H9 (cell line): ENCODE measurements at regions not wholly inside any gene's neighbourhood (a gene's known extent, or its start where the extent isn't known, plus 50 kb on each side); places are given as distances from the start of the nearest gene placed in this dataset.
"Not testable (repeated sequence)": the region's sequence is repeated elsewhere in the genome, so short reads cannot be mapped to it uniquely, and the experiment has no call there.

Experiments
- DNase-seq: peaks from one replicate; pipeline ENCODE4 v3.0.0-alpha.2; 2017
- H2AFZ ChIP-seq: one replicate; pipeline ENCODE4 v1.6.1; 2013; ENCODE audit warnings: mild to moderate bottlenecking, low read length, control low read depth, moderate library complexity
- H2AK5ac ChIP-seq: 2 replicates; pipeline ENCODE4 v1.6.1; 2013; ENCODE audit warnings: low read length, control low read depth, mixed read lengths; ENCODE audit not compliant: insufficient read length
- H2BK120ac ChIP-seq: one replicate; pipeline ENCODE4 v1.6.1; 2013; ENCODE audit warnings: low read depth, mild to moderate bottlenecking, low read length, control low read depth, inconsistent platforms; ENCODE audit not compliant: poor library complexity, severe bottlenecking
- H2BK12ac ChIP-seq: 2 replicates; pipeline ENCODE4 v1.6.1; 2013; ENCODE audit warnings: low read length, control low read depth, mixed read lengths, low read depth; ENCODE audit not compliant: insufficient read length
- H2BK15ac ChIP-seq: 2 replicates; pipeline ENCODE4 v1.6.1; 2013; ENCODE audit warnings: low read depth, low read length, control low read depth
- H2BK20ac ChIP-seq: one replicate; pipeline ENCODE4 v1.6.1; 2013; ENCODE audit warnings: low read depth, mild to moderate bottlenecking, low read length, control low read depth, inconsistent platforms; ENCODE audit not compliant: poor library complexity, severe bottlenecking
- H2BK5ac ChIP-seq: 2 replicates; pipeline ENCODE4 v1.6.1; 2013; ENCODE audit warnings: low read length, control low read depth, mixed read lengths; ENCODE audit not compliant: insufficient read length
- H3K14ac ChIP-seq: 2 replicates; pipeline ENCODE4 v1.6.1; 2013; ENCODE audit warnings: low read length, control low read depth; ENCODE audit not compliant: insufficient read depth
- H3K18ac ChIP-seq: 2 replicates; pipeline ENCODE4 v1.6.1; 2013; ENCODE audit warnings: low read depth, mild to moderate bottlenecking, mixed read lengths, low read length, control low read depth; ENCODE audit not compliant: insufficient read length
- H3K23ac ChIP-seq: 2 replicates; pipeline ENCODE4 v1.6.1; 2013; ENCODE audit warnings: low read length, control low read depth, mixed read lengths, low read depth; ENCODE audit not compliant: insufficient read length
- H3K23me2 ChIP-seq: 2 replicates; pipeline ENCODE4 v1.6.1; 2013; ENCODE audit warnings: low read depth, mild to moderate bottlenecking, mixed read lengths, low read length, control low read depth; ENCODE audit not compliant: insufficient read length, poor library complexity, severe bottlenecking
- H3K27ac ChIP-seq: 2 replicates; pipeline ENCODE4 v1.5.1; 2013; ENCODE audit warnings: low read length, control low read depth, mixed read lengths, low read depth; ENCODE audit not compliant: insufficient read length
- H3K27me3 ChIP-seq: 2 replicates; pipeline ENCODE4 v1.6.1; 2013; ENCODE audit warnings: low read length, control low read depth, inconsistent platforms; ENCODE audit not compliant: insufficient read depth
- H3K4ac ChIP-seq: 2 replicates; pipeline ENCODE4 v1.6.1; 2013; ENCODE audit warnings: low read depth, mild to moderate bottlenecking, control low read depth, inconsistent platforms, low read length, moderate library complexity
- H3K4me1 ChIP-seq: 2 replicates; pipeline ENCODE4 v1.6.1; 2013; ENCODE audit warnings: low read length, control low read depth, inconsistent platforms; ENCODE audit not compliant: insufficient read depth
- H3K4me2 ChIP-seq: 2 replicates; pipeline ENCODE4 v1.6.1; 2013; ENCODE audit warnings: low read length, control low read depth, mixed read lengths; ENCODE audit not compliant: insufficient read length, insufficient read depth
- H3K56ac ChIP-seq: 2 replicates; pipeline ENCODE4 v1.6.1; 2013; ENCODE audit warnings: low read depth, mild to moderate bottlenecking, mixed read lengths, low read length, control low read depth; ENCODE audit not compliant: insufficient read length
- H3K79me1 ChIP-seq: 2 replicates; pipeline ENCODE4 v1.6.1; 2013; ENCODE audit warnings: low read depth, mild to moderate bottlenecking, moderate library complexity, low read length, control low read depth, inconsistent platforms; ENCODE audit not compliant: insufficient read depth, poor library complexity, severe bottlenecking
- H3K79me2 ChIP-seq: 2 replicates; pipeline ENCODE4 v1.6.1; 2013; ENCODE audit warnings: low read length, control low read depth, inconsistent platforms; ENCODE audit not compliant: insufficient read depth
- H3K9ac ChIP-seq: 2 replicates; pipeline ENCODE4 v1.6.1; 2013; ENCODE audit warnings: low read length, control low read depth, mixed read lengths; ENCODE audit not compliant: insufficient read length; ENCODE audit errors: extremely low read depth
- H3K9me3 ChIP-seq: one replicate; pipeline ENCODE4 v1.6.1; 2013; ENCODE audit warnings: low read depth, low read length, inconsistent platforms; ENCODE audit not compliant: control insufficient read depth
- H3T11ph ChIP-seq: one replicate; pipeline ENCODE4 v1.6.1; 2013; ENCODE audit warnings: mild to moderate bottlenecking, low read length, control low read depth, inconsistent platforms
- H4K20me1 ChIP-seq: one replicate; pipeline ENCODE4 v1.6.1; 2013; ENCODE audit not compliant: control insufficient read depth, insufficient read length, insufficient read depth
- H4K5ac ChIP-seq: 2 replicates; pipeline ENCODE4 v1.6.1; 2013; ENCODE audit warnings: low read depth, mild to moderate bottlenecking, mixed read lengths, low read length, control low read depth; ENCODE audit not compliant: insufficient read length
- H4K8ac ChIP-seq: replicated peaks from 2 replicates; pipeline ENCODE4 v1.6.1; 2013; ENCODE audit warnings: low read length, control low read depth, mixed read lengths, low read depth; ENCODE audit not compliant: insufficient read length
- H4K91ac ChIP-seq: 2 replicates; pipeline ENCODE4 v1.6.1; 2013; ENCODE audit warnings: low read depth, mild to moderate bottlenecking, moderate library complexity, mixed read lengths, low read length, control low read depth; ENCODE audit not compliant: insufficient read length
- H3K27ac Mint-ChIP-seq, 3 experiments: 2 replicates in 2 of 3; 3 replicates in 1 of 3; pipeline ENCODE4 v1.8.0; 2020 to 2021; ENCODE audit warnings: mixed read lengths in 3 of 3, mild to moderate bottlenecking in 1 of 3, moderate library complexity in 1 of 3
- H3K27me3 Mint-ChIP-seq: 2 replicates; pipeline ENCODE4 v1.8.0; 2021; ENCODE audit warnings: low read depth, mild to moderate bottlenecking, moderate library complexity, mixed read lengths
- H3K36me3 Mint-ChIP-seq, 3 experiments: 2 replicates in 2 of 3; 3 replicates in 1 of 3; pipeline ENCODE4 v1.8.0; 2020 to 2021; ENCODE audit warnings: low read depth in 3 of 3, mixed read lengths in 3 of 3; ENCODE audit not compliant: insufficient read depth in 1 of 3
- H3K4me1 Mint-ChIP-seq, 2 experiments: 2 replicates each; pipeline ENCODE4 v1.8.0; 2020; ENCODE audit warnings: mixed read lengths in 2 of 2
- H3K4me3 Mint-ChIP-seq, 2 experiments: 2 replicates in 1 of 2; 3 replicates in 1 of 2; pipeline ENCODE4 v1.8.0; 2020 to 2021; ENCODE audit warnings: mild to moderate bottlenecking in 2 of 2, mixed read lengths in 2 of 2, moderate library complexity in 1 of 2
- H3K9me3 Mint-ChIP-seq, 2 experiments: 2 replicates in 1 of 2; 3 replicates in 1 of 2; pipeline ENCODE4 v1.8.0; 2020; ENCODE audit warnings: mild to moderate bottlenecking in 2 of 2, mixed read lengths in 2 of 2, moderate library complexity in 1 of 2
- WGBS: extraction: QIAGEN DNeasy Blood & Tissue Kit; methylation state at CpG from one replicate; pipeline ENCODE4 v1.1.7; 2013; ENCODE audit warnings: missing lambda C conversion rate, low lambda C conversion rate, mixed read lengths; ENCODE audit not compliant: insufficient read length; ENCODE audit errors: extremely low coverage; 5-methylcytosine and 5-hydroxymethylcytosine counted together
- TF ChIP-seq, protein P1 (sequence below): fragments of 200-600 bp; sonication (generic); conservative IDR thresholded peaks from 3 replicates; pipeline ENCODE4 v1.8.0; 2021; ENCODE audit warnings: antibody characterized with exemption, mild to moderate bottlenecking

DNA sequence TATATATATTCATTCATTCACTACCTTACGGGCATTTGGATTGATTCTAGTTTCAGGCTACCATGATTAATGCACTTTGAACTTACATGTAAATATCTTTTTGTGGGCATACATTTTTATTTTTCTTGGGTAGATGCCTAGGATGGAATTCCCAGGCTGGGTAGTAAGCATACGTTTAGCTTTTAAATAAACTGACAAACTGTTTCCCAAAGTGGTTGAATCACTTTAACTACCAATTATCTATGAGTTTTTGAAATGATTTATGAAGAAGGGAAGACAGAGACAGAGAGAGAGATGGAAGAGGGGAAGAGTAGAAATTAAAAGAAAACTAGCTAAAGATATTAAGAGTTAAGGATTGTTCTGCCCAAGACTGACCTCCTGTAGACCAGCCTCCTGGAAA is 612.6 kb downstream of the PSAT1 start:
- no peak overlapping the region for H3K27ac ChIP-seq
- H3K4me1 Mint-ChIP-seq: no peaks in the 10 kb centered on the region

GRCh38 chr9:78916884-78917283 is 620.0 kb downstream of the PSAT1 start:
- H4K8ac ChIP-seq, H3K4me2 ChIP-seq, H4K20me1 ChIP-seq, H3K4ac ChIP-seq, H2BK15ac ChIP-seq, H2BK20ac ChIP-seq, H3K79me2 ChIP-seq, H2BK5ac ChIP-seq, H3T11ph ChIP-seq, H3K4me1 ChIP-seq, H3K4me3 Mint-ChIP-seq, H2AFZ ChIP-seq, H2BK12ac ChIP-seq, H3K9ac ChIP-seq, H3K23ac ChIP-seq, H3K79me1 ChIP-seq, H3K56ac ChIP-seq, H4K5ac ChIP-seq, H3K18ac ChIP-seq, H3K23me2 ChIP-seq, DNase-seq, H3K27me3 ChIP-seq, H4K91ac ChIP-seq, H2AK5ac ChIP-seq, H3K9me3 ChIP-seq, H3K4me1 Mint-ChIP-seq, H3K14ac ChIP-seq, H3K27me3 Mint-ChIP-seq, H3K27ac ChIP-seq, H3K27ac Mint-ChIP-seq, H2BK120ac ChIP-seq: not testable (repeated sequence)
- peaks cover 20 to 23% of the 10 kb centered on the region in 2 experiments for H3K9me3 Mint-ChIP-seq
- H3K36me3 Mint-ChIP-seq: peaks cover 9 to 20% (median 12%) of the 10 kb centered on the region in 3 experiments
- no CpG with 5 or more reads among the region's 2 CpGs for WGBS

More for the DNA sequence above, 612.6 kb downstream of the PSAT1 start:
- WGBS: no CpG with 5 or more reads among the region's 2 CpGs
- no peak overlapping the region for H3K27ac Mint-ChIP-seq
- H3K4me3 Mint-ChIP-seq: no peak overlapping the region
- Histone ChIP-seq H3K27me3 (no peaks in the 10 kb centered on the region), H2BK15ac (no peak overlapping the region), H3K4me1 (no peaks in the 10 kb centered on the region), H4K5ac (no peak overlapping the region), H3K14ac (no peak overlapping the region), H2BK20ac (no peak overlapping the region), H3K23ac (no peak overlapping the region), H2AK5ac (no peak overlapping the region), H3K9me3 (no peaks in the 10 kb centered on the region), H3K79me1 (no peaks in the 10 kb centered on the region), H4K20me1 (no peaks in the 10 kb centered on the region), H3T11ph (no peak overlapping the region), H2BK120ac (no peak overlapping the region), H3K4me2 (no peak overlapping the region), H2AFZ (no peak overlapping the region), H3K18ac (no peak overlapping the region), H2BK12ac (no peak overlapping the region), H3K23me2 (no peaks in the 10 kb centered on the region), H4K91ac (no peak overlapping the region), H4K8ac (no peak overlapping the region), H3K9ac (no peak overlapping the region), H3K4ac (no peak overlapping the region), H2BK5ac (no peak overlapping the region), H3K79me2 (no peaks in the 10 kb centered on the region), H3K56ac (no peak overlapping the region)
- no peak for DNase-seq
- TF ChIP-seq, protein P1, sequence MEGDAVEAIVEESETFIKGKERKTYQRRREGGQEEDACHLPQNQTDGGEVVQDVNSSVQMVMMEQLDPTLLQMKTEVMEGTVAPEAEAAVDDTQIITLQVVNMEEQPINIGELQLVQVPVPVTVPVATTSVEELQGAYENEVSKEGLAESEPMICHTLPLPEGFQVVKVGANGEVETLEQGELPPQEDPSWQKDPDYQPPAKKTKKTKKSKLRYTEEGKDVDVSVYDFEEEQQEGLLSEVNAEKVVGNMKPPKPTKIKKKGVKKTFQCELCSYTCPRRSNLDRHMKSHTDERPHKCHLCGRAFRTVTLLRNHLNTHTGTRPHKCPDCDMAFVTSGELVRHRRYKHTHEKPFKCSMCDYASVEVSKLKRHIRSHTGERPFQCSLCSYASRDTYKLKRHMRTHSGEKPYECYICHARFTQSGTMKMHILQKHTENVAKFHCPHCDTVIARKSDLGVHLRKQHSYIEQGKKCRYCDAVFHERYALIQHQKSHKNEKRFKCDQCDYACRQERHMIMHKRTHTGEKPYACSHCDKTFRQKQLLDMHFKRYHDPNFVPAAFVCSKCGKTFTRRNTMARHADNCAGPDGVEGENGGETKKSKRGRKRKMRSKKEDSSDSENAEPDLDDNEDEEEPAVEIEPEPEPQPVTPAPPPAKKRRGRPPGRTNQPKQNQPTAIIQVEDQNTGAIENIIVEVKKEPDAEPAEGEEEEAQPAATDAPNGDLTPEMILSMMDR: no peak
- H3K36me3 Mint-ChIP-seq: no peaks in the 10 kb centered on the region; a peak in 1 of 7 replicates
- no peaks in the 10 kb centered on the region for H3K27me3 Mint-ChIP-seq
- H3K9me3 Mint-ChIP-seq: peaks cover 2 to 3% of the 10 kb centered on the region in 2 experiments; a peak in 2 of 5 replicates
